GM23248 (cell line): ENCODE measurements at regions not wholly inside any gene's neighbourhood (a gene's known extent, or its start where the extent isn't known, plus 50 kb on each side); places are given as distances from the start of the nearest gene placed in this dataset.

Experiments
- DNase-seq: peaks from one replicate; pipeline ENCODE4 v3.0.0-alpha.2; 2015
- H2AFZ ChIP-seq: fragments of 200-600 bp; sonication (generic); 2 replicates; pipeline ENCODE4 v1.6.1; 2016; ENCODE audit warnings: antibody characterized with exemption
- H3F3A ChIP-seq: fragments of 200-600 bp; sonication (generic); 2 replicates; pipeline ENCODE4 v1.6.1; 2016; ENCODE audit warnings: mild to moderate bottlenecking, antibody characterized with exemption, mixed run types; ENCODE audit not compliant: insufficient read depth
- H3K27ac ChIP-seq: fragments of 200-600 bp; sonication (generic); 2 replicates; pipeline ENCODE4 v1.5.1; 2016; ENCODE audit warnings: mild to moderate bottlenecking
- H3K27me3 ChIP-seq: fragments of 200-600 bp; sonication (generic); replicated peaks from 2 replicates; pipeline ENCODE4 v1.6.1; 2016; ENCODE audit warnings: mild to moderate bottlenecking; ENCODE audit not compliant: insufficient read depth
- H3K36me3 ChIP-seq: fragments of 200-600 bp; sonication (generic); 2 replicates; pipeline ENCODE4 v1.6.1; 2016; ENCODE audit warnings: low read depth, mild to moderate bottlenecking
- H3K4me1 ChIP-seq: fragments of 200-600 bp; sonication (generic); 2 replicates; pipeline ENCODE4 v1.6.1; 2016; ENCODE audit warnings: mild to moderate bottlenecking; ENCODE audit not compliant: insufficient read depth
- H3K4me2 ChIP-seq: fragments of 200-600 bp; sonication (generic); one replicate; pipeline ENCODE4 v1.6.1; 2016; ENCODE audit warnings: mild to moderate bottlenecking; ENCODE audit not compliant: unreplicated experiment
- H3K4me3 ChIP-seq: fragments of 200-600 bp; sonication (generic); 2 replicates; pipeline ENCODE4 v1.5.1; 2016; ENCODE audit warnings: mild to moderate bottlenecking
- H3K79me2 ChIP-seq: fragments of 200-600 bp; sonication (generic); 2 replicates; pipeline ENCODE4 v1.6.1; 2016; ENCODE audit warnings: mild to moderate bottlenecking; ENCODE audit not compliant: insufficient read depth
- H3K9ac ChIP-seq: fragments of 200-600 bp; sonication (generic); 2 replicates; pipeline ENCODE4 v1.6.1; 2016; ENCODE audit warnings: mild to moderate bottlenecking
- H3K9me2 ChIP-seq: fragments of 200-600 bp; sonication (generic); 2 replicates; pipeline ENCODE4 v1.6.1; 2016; ENCODE audit warnings: mixed run types, mild to moderate bottlenecking, moderate library complexity; ENCODE audit not compliant: insufficient read depth
- H3K9me3 ChIP-seq: fragments of 200-600 bp; sonication (generic); one replicate; pipeline ENCODE4 v1.6.1; 2017; ENCODE audit warnings: low read depth
- H4K20me1 ChIP-seq: fragments of 200-600 bp; sonication (generic); 2 replicates; pipeline ENCODE4 v1.6.0; 2016; ENCODE audit not compliant: insufficient read depth
- EZH2 ChIP-seq: fragments of 200-600 bp; sonication (generic); IDR thresholded peaks from 2 replicates; pipeline ENCODE4 v1.6.1; 2018; ENCODE audit warnings: antibody characterized with exemption, mild to moderate bottlenecking; ENCODE audit not compliant: insufficient read depth, poor library complexity, severe bottlenecking
- EZH2phosphoT487 ChIP-seq: fragments of 200-600 bp; sonication (generic); IDR thresholded peaks from 2 replicates; pipeline ENCODE4 v1.6.1; 2018; ENCODE audit warnings: antibody characterized with exemption, moderate library complexity, mild to moderate bottlenecking, low read depth; ENCODE audit not compliant: insufficient read depth
- WGBS, 2 experiments: methylation state at CpG; one replicate each; pipeline ENCODE4 v1.1.6; 2015 to 2017; ENCODE audit warnings: low lambda C conversion rate in 2 of 2, low coverage in 1 of 2; ENCODE audit errors: missing lambda C conversion rate in 2 of 2; 5-methylcytosine and 5-hydroxymethylcytosine counted together
- in situ Hi-C: fragments of 300-500 bp; cut with MboI; formaldehyde crosslinking; loops from 2 replicates; pipeline ENCODE4 v1.15.0; 2020

DNA sequence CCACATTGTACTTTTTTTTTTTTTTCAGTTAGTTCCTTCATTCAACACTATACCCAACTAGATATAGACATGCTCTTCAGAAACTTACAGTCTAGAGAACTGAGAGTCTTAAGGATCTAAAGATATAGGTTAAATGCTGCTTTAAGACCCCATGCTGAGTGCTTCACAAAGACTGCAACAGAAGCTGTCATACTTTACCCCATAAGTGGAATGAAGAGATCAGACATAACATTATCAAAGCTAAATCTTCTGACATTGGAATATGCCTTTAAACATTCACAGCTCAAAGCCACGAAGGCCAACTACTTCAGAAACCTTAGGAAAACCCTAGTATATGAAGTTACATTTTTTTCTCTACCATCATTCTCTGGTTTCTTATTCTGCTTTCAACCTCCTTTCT is 666.4 kb downstream of the KCNT2 start:
- Histone ChIP-seq H4K20me1 (no peaks in the 10 kb centered on the region), H3K36me3 (no peaks in the 10 kb centered on the region), H3K9me3 (no peaks in the 10 kb centered on the region), H3F3A (no peaks in the 10 kb centered on the region), H3K9ac (no peak overlapping the region), H3K4me3 (no peak overlapping the region), H3K9me2 (no peaks in the 10 kb centered on the region), H3K79me2 (no peaks in the 10 kb centered on the region), H2AFZ (no peak overlapping the region), H3K4me1 (no peaks in the 10 kb centered on the region), H3K27ac (no peak overlapping the region), H3K27me3 (no peaks in the 10 kb centered on the region), H3K4me2 (no peak overlapping the region)
- DNase-seq = no peak
- WGBS, 2 experiments = 63 to 69% methylated on average over 1 of the region's 1 CpG
- TF ChIP-seq EZH2phosphoT487 = no peak
- TF ChIP-seq EZH2 = no peak
- in situ Hi-C loops = no loop called here

DNA sequence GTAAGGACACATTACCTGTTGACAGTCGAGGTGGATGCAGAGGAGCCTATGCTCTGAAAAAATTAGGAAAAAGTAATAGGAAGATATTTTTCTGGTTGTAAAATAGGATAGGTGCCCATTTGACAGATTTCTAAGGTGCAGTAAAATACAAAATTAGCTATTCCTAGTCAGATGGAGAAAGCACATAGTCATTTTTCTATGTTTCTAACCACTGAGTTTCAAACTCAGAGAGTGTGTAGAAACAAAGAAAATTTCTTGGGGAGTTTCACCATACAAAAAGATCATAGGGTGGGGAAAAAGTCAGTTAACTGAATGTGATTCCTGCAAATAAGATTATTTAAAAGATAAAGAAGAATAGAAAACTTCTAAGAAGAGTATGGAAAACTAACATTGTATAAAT is 666.9 kb downstream of the KCNT2 start:
- H3K4me1 ChIP-seq = no peaks in the 10 kb centered on the region
- WGBS, 2 experiments = 86 to 94% methylated on average over 1 of the region's 1 CpG

GRCh38 chr1:195939844-195940243 is 668.4 kb downstream of the KCNT2 start:
- Histone ChIP-seq H3K79me2 (no peaks in the 10 kb centered on the region), H3K36me3 (no peaks in the 10 kb centered on the region), H3F3A (no peaks in the 10 kb centered on the region), H3K27ac (no peak overlapping the region), H3K4me2 (no peak overlapping the region), H2AFZ (no peak overlapping the region), H3K9me3 (no peaks in the 10 kb centered on the region), H3K27me3 (no peaks in the 10 kb centered on the region), H3K9ac (no peak overlapping the region), H4K20me1 (no peaks in the 10 kb centered on the region), H3K4me1 (no peaks in the 10 kb centered on the region), H3K4me3 (no peak overlapping the region), H3K9me2 (no peaks in the 10 kb centered on the region)
- no peak for TF ChIP-seq EZH2
- no peak for TF ChIP-seq EZH2phosphoT487
- 73 to 80% methylated on average over 3 of the region's 3 CpGs for WGBS, 2 experiments
- in situ Hi-C loops = no loop called here
- DNase-seq = peak; percentile 2

More for the DNA sequence above, 666.9 kb downstream of the KCNT2 start:
- Histone ChIP-seq H2AFZ (no peak overlapping the region), H3K4me2 (no peak overlapping the region), H3F3A (no peaks in the 10 kb centered on the region), H3K79me2 (no peaks in the 10 kb centered on the region), H3K9ac (no peak overlapping the region), H3K36me3 (no peaks in the 10 kb centered on the region), H3K9me3 (no peaks in the 10 kb centered on the region), H3K27ac (no peak overlapping the region), H3K4me3 (no peak overlapping the region), H4K20me1 (no peaks in the 10 kb centered on the region), H3K27me3 (no peaks in the 10 kb centered on the region), H3K9me2 (no peaks in the 10 kb centered on the region)
- in situ Hi-C loops = no loop called here
- TF ChIP-seq EZH2phosphoT487 = no peak
- TF ChIP-seq EZH2 = no peak
- DNase-seq = no peak

DNA sequence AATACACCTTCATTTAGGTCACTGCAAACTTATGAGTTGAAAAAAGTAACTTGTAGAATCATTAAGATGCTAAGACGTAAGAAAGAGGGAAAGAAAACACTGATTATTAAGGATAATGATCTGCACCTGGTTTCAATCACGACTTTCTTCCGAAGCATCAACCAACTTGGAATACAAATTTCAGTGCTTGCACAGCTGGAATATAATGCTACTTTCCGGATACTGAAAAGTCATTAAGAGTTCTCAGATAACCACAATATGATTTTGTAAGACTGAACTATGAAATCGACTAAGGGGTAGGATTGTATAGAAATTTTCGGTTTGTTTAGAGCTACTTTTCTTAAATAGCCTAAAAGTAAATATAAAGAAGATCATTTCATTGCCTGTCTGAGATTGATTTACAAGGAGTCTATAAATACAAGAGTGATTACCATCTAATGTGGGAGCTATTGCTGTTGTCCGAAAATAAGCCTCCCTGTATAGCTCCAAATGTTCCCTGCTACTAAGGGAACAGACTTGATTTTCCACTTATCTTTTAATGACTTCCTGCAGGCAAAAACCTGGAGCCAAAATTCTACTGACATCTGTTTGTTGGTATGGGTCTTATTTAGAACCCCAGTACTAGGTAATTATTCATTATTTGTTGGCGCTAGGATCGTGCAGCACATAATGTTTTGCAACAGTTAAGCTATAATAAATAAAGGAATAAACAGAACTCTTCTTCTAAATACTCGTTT is 673.3 kb downstream of the KCNT2 start:
- no peak overlapping the region for H3K4me2 ChIP-seq
- DNase-seq = no peak
- TF ChIP-seq EZH2 (no peak), EZH2phosphoT487 (no peak)
- no peaks in the 10 kb centered on the region for H3K36me3 ChIP-seq
- H3K9me3 ChIP-seq = no peaks in the 10 kb centered on the region
- in situ Hi-C loops = no loop called here
- H3K4me3 ChIP-seq = no peak overlapping the region
- no peak overlapping the region for H3K9ac ChIP-seq
- H3K27ac ChIP-seq = no peak overlapping the region
- no peak overlapping the region for H2AFZ ChIP-seq
- no peaks in the 10 kb centered on the region for H3K79me2 ChIP-seq
- no peaks in the 10 kb centered on the region for H3K27me3 ChIP-seq
- H4K20me1 ChIP-seq = no peaks in the 10 kb centered on the region
- no peaks in the 10 kb centered on the region for H3K9me2 ChIP-seq
- no peaks in the 10 kb centered on the region for H3K4me1 ChIP-seq
- H3F3A ChIP-seq = no peaks in the 10 kb centered on the region
- 11 to 12% methylated on average over 10 of the region's 10 CpGs for whole genome bisulfite sequencing, 2 experiments
